ENCODE measurements at regions not wholly inside any gene's neighbourhood (a gene's known extent, or its start where the extent isn't known, plus 50 kb on each side); places are given as distances from the start of the nearest gene placed in this dataset.
A peak's percentile ranks its signal among the peaks of the same experiment; 100 is the strongest.

DNA sequence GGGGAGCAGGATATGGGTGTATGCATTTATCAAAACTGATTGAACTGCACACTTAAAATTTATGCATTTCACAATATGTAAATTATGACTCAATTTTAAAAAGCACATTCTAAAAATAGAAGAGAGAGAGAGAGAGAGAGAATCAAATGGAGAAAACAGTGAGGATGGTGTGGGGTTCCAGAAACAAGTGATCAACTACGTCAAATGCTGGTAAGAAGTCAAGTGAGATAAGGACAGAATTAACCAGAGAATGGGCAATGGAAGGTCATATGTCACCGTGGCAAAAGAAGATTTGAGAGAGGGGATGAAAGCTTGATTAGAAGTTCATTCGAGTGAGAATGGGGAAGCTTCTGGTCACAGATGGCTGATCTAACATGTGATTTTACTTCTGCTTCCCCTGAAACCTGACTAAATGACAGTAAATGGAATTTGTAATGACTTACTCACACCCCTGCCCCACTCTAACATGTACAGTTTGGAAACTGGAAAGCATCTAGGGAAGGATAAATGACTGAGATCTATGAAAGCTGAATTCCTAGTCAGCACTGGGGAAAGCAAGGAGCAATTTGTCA lies 276.5 kb upstream of the AMIGO2 start:
- DNase-seq (ENCODE audit: low read depth), result peak; percentile 43
- no peak overlapping the region for H3K4me3 ChIP-seq (ENCODE audit: low read depth, low read length)
- TF ChIP-seq, protein P1, sequence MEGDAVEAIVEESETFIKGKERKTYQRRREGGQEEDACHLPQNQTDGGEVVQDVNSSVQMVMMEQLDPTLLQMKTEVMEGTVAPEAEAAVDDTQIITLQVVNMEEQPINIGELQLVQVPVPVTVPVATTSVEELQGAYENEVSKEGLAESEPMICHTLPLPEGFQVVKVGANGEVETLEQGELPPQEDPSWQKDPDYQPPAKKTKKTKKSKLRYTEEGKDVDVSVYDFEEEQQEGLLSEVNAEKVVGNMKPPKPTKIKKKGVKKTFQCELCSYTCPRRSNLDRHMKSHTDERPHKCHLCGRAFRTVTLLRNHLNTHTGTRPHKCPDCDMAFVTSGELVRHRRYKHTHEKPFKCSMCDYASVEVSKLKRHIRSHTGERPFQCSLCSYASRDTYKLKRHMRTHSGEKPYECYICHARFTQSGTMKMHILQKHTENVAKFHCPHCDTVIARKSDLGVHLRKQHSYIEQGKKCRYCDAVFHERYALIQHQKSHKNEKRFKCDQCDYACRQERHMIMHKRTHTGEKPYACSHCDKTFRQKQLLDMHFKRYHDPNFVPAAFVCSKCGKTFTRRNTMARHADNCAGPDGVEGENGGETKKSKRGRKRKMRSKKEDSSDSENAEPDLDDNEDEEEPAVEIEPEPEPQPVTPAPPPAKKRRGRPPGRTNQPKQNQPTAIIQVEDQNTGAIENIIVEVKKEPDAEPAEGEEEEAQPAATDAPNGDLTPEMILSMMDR (IDR thresholded peaks at IDR 0.05; ENCODE audit: low read depth, low read length), result no peak
- TF ChIP-seq MYC (IDR thresholded peaks at IDR 0.05; ENCODE audit: low read depth, low read length), result peak; percentile 71; the same call in 1 of the 2 replicates
- no peak for TF ChIP-seq POLR2A (IDR thresholded peaks at IDR 0.05; ENCODE audit: extremely low read depth, insufficient read length)
- TF ChIP-seq, protein P2, sequence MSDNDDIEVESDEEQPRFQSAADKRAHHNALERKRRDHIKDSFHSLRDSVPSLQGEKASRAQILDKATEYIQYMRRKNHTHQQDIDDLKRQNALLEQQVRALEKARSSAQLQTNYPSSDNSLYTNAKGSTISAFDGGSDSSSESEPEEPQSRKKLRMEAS (IDR thresholded peaks at IDR 0.05; ENCODE audit: low read depth, low read length), result peak; percentile 85

DNA sequence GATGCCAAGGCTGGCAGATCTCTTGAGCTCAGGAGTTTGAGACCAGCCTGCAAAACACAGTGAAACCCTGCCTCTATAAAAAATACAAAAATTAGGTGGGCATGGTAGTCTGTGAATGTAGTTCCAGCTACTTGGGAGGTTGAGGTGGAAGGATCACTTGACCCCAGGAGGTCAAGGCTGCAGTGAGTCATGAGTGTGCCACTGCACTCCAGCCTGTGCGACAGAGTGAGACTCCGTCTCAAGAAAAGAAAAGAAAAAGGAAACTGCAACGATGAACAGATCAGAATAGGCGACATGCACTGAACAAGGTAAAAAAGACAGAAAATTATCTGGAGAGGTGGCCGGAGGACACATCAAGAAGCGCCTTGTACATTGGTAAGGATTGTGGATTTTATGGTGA lies 273.7 kb upstream of the AMIGO2 start:
- DNase-seq (ENCODE audit: low read depth), result no peak
- no peak for TF ChIP-seq MYC (IDR thresholded peaks at IDR 0.05; ENCODE audit: low read depth, low read length)
- TF ChIP-seq, protein P1 (IDR thresholded peaks at IDR 0.05; ENCODE audit: low read depth, low read length), result no peak
- TF ChIP-seq POLR2A (IDR thresholded peaks at IDR 0.05; ENCODE audit: extremely low read depth, insufficient read length), result no peak
- TF ChIP-seq, protein P2 (IDR thresholded peaks at IDR 0.05; ENCODE audit: low read depth, low read length), result no peak
- H3K4me3 ChIP-seq (ENCODE audit: low read depth, low read length), result no peak overlapping the region

DNA sequence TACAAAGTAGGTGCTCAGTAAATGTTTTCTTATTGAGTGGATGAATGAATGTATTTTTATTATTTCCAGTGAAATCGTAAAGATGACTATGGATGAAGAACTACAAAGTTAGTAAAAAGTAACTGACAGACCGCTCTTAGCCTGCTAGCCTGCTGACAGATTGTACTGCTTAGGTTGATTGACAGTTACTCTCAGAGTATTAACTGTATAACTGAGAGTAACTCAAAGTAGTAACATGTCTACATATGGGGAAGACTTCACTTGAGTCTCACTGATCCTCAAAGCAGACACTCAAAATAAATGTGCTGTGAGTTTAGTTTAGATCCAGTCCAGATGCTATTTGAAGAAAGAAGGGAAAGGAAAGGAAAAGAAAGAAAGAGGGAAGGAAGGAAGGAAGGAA lies 272.3 kb upstream of the AMIGO2 start:
- TF ChIP-seq, protein P1 (IDR thresholded peaks at IDR 0.05; ENCODE audit: low read depth, low read length), result no peak
- no peak for DNase-seq (ENCODE audit: low read depth)
- H3K4me3 ChIP-seq (ENCODE audit: low read depth, low read length), result no peak overlapping the region

DNA sequence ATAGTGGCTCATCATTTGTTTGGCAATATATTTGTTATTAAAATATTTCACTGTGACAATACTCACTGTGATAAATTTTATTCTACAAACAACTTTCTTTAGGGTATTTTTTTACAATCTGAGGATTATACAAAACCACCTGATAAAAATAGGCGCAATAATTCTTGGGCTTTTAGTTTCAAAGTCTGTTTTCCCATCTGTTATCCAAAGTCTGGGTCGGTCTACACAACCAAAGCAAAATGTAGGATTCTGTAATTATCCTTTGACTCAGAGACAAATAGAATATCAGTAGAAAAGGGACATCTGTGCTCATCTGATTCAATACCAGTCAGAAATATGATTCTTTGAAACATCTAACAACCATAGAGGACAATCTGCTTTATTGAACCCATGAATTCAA lies 271.8 kb upstream of the AMIGO2 start:
- TF ChIP-seq, protein P2 (IDR thresholded peaks at IDR 0.05; ENCODE audit: low read depth, low read length), result no peak
- TF ChIP-seq POLR2A (IDR thresholded peaks at IDR 0.05; ENCODE audit: extremely low read depth, insufficient read length) (no peak), MYC (IDR thresholded peaks at IDR 0.05; ENCODE audit: low read depth, low read length) (no peak)
- TF ChIP-seq, protein P1 (IDR thresholded peaks at IDR 0.05; ENCODE audit: low read depth, low read length), result no peak
- DNase-seq (ENCODE audit: low read depth), result no peak
- H3K4me3 ChIP-seq (ENCODE audit: low read depth, low read length), result no peak overlapping the region

DNA sequence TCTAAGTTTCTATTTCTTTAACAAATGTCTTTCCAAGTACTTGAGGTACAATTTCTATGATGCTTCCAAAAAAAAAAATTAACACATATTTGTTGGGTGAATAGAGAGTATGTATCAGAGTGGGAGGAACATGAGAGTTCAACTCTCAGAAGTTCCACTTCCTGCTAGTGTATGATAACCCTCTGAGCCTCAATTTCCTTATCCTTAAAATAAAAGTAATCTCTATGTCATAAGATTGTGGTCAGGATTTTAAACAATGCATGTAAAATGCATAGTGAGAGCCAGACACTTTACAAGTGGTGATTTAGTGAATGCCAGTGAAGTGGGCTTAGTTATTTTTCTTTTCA lies 270.3 kb upstream of the AMIGO2 start:
- DNase-seq (ENCODE audit: low read depth), result no peak
- TF ChIP-seq MYC (IDR thresholded peaks at IDR 0.05; ENCODE audit: low read depth, low read length), result no peak
- TF ChIP-seq, protein P2 (IDR thresholded peaks at IDR 0.05; ENCODE audit: low read depth, low read length), result no peak
- TF ChIP-seq, protein P1 (IDR thresholded peaks at IDR 0.05; ENCODE audit: low read depth, low read length), result no peak
- TF ChIP-seq POLR2A (IDR thresholded peaks at IDR 0.05; ENCODE audit: extremely low read depth, insufficient read length), result no peak
- no peak overlapping the region for H3K4me3 ChIP-seq (ENCODE audit: low read depth, low read length)

Data from NB4 (cell line).